Spinal cord (tissue), 9 donors: ENCODE measurements at regions not wholly inside any gene's neighbourhood (a gene's known extent, or its start where the extent isn't known, plus 50 kb on each side); places are given as distances from the start of the nearest gene placed in this dataset.

Experiments used
- DNase-seq, 6 donors: peaks; one replicate each; pipeline versions ENCODE4 v3.0.0 to v3.0.0-alpha.2; 2013 to 2015; ENCODE audit warnings: low spot score in 6 of 6, low read depth in 4 of 6
- H3K27ac ChIP-seq: one replicate; pipeline ENCODE4 v1.5.1; 2013; ENCODE audit warnings: low read depth, low read length, control low read depth
- H3K27me3 ChIP-seq: one replicate; pipeline ENCODE4 v1.6.1; 2013; ENCODE audit warnings: low read length; ENCODE audit not compliant: control insufficient read depth, insufficient read depth
- H3K36me3 ChIP-seq: one replicate; pipeline ENCODE4 v1.6.1; 2013; ENCODE audit warnings: low read length; ENCODE audit not compliant: control insufficient read depth, insufficient read depth
- H3K4me1 ChIP-seq: one replicate; pipeline ENCODE4 v1.6.1; 2013; ENCODE audit warnings: low read length; ENCODE audit not compliant: control insufficient read depth, insufficient read depth
- H3K4me3 ChIP-seq: one replicate; pipeline ENCODE4 v1.5.1; 2013; ENCODE audit warnings: low read depth, low read length, control low read depth
- H3K9me3 ChIP-seq: one replicate; pipeline ENCODE4 v1.6.1; 2013; ENCODE audit warnings: low read length; ENCODE audit not compliant: control insufficient read depth, insufficient read depth
- WGBS: methylation state at CpG from one replicate; pipeline ENCODE4 v1.1.5; 2013; ENCODE audit warnings: missing lambda C conversion rate; ENCODE audit not compliant: insufficient coverage; 5-methylcytosine and 5-hydroxymethylcytosine counted together
- donor health status: healthy.

- no peak for DNase-seq
- WGBS: 94% methylated on average over 2 of the region's 4 CpGs
- H3K27ac ChIP-seq: no peak overlapping the region
- no peaks in the 10 kb centered on the region for H3K9me3 ChIP-seq
- H3K4me3 ChIP-seq: no peak overlapping the region
- no peaks in the 10 kb centered on the region for H3K27me3 ChIP-seq
- no peaks in the 10 kb centered on the region for H3K36me3 ChIP-seq
- no peaks in the 10 kb centered on the region for H3K4me1 ChIP-seq
Observed at GRCh38 chr4:57591073-57591472, 480.9 kb upstream of the IGFBP7 start.

- no peak overlapping the region for H3K27ac ChIP-seq
Observed at GRCh38 chr4:57588557-57588956, 478.4 kb upstream of the IGFBP7 start.

GRCh38 chr4:57580710-57581599, 470.8 kb upstream of the IGFBP7 start:
- DNase-seq: no peak
- Histone ChIP-seq H3K4me3 (no peak overlapping the region), H3K9me3 (no peaks in the 10 kb centered on the region), H3K27me3 (no peaks in the 10 kb centered on the region), H3K27ac (no peak overlapping the region), H3K36me3 (no peaks in the 10 kb centered on the region), H3K4me1 (no peaks in the 10 kb centered on the region)

More at GRCh38 chr4:57588557-57588956, 478.4 kb upstream of the IGFBP7 start:
- H3K4me3 ChIP-seq: no peak overlapping the region
- no peaks in the 10 kb centered on the region for H3K4me1 ChIP-seq
- H3K36me3 ChIP-seq: no peaks in the 10 kb centered on the region
- no peaks in the 10 kb centered on the region for H3K27me3 ChIP-seq
- no peak for DNase-seq
- no peaks in the 10 kb centered on the region for H3K9me3 ChIP-seq

- no peaks in the 10 kb centered on the region for H3K27me3 ChIP-seq
- 70% methylated on average over 1 of the region's 2 CpGs for WGBS
- H3K36me3 ChIP-seq: no peaks in the 10 kb centered on the region
- H3K9me3 ChIP-seq: no peaks in the 10 kb centered on the region
- no peak overlapping the region for H3K27ac ChIP-seq
- H3K4me3 ChIP-seq: no peak overlapping the region
- DNase-seq: peak in 1 of 6 donors; percentile 64
- H3K4me1 ChIP-seq: no peaks in the 10 kb centered on the region
Observed at GRCh38 chr4:57575426-57575825, 465.2 kb upstream of the IGFBP7 start.

GRCh38 chr4:57554556-57555092, 444.4 kb upstream of the IGFBP7 start:
- 41% methylated on average over 2 of the region's 5 CpGs for WGBS
- H3K27ac ChIP-seq: no peak overlapping the region
- peak in 2 of 6 donors; percentile 68 to 83 for DNase-seq

GRCh38 chr4:57553728-57554127, 443.5 kb upstream of the IGFBP7 start:
- WGBS: no CpG with 5 or more reads among the region's 3 CpGs
- H3K4me1 ChIP-seq: no peaks in the 10 kb centered on the region
- no peaks in the 10 kb centered on the region for H3K36me3 ChIP-seq
- H3K4me3 ChIP-seq: no peak overlapping the region
- DNase-seq: peak in 3 of 6 donors; percentile 24 to 90 (median 79)
- no peak overlapping the region for H3K27ac ChIP-seq
- no peaks in the 10 kb centered on the region for H3K9me3 ChIP-seq
- H3K27me3 ChIP-seq: no peaks in the 10 kb centered on the region

More at GRCh38 chr4:57554556-57555092, 444.4 kb upstream of the IGFBP7 start:
- Histone ChIP-seq H3K4me1 (no peaks in the 10 kb centered on the region), H3K27me3 (no peaks in the 10 kb centered on the region), H3K4me3 (no peak overlapping the region), H3K36me3 (no peaks in the 10 kb centered on the region), H3K9me3 (no peaks in the 10 kb centered on the region)

- H3K27me3 ChIP-seq: no peaks in the 10 kb centered on the region
- H3K9me3 ChIP-seq: no peaks in the 10 kb centered on the region
- no peaks in the 10 kb centered on the region for H3K36me3 ChIP-seq
- H3K27ac ChIP-seq: no peak overlapping the region
- no peaks in the 10 kb centered on the region for H3K4me1 ChIP-seq
- 30% methylated on average over 2 of the region's 3 CpGs for WGBS
- no peak overlapping the region for H3K4me3 ChIP-seq
- DNase-seq: peak in 4 of 6 donors; percentile 29 to 96 (median 52)
Observed at GRCh38 chr4:57550198-57550597, 440.0 kb upstream of the IGFBP7 start.

- WGBS: no CpG with 5 or more reads among the region's 2 CpGs
- no peak for DNase-seq
- no peaks in the 10 kb centered on the region for H3K27me3 ChIP-seq
- no peaks in the 10 kb centered on the region for H3K36me3 ChIP-seq
- H3K4me1 ChIP-seq: no peaks in the 10 kb centered on the region
- no peaks in the 10 kb centered on the region for H3K9me3 ChIP-seq
- no peak overlapping the region for H3K4me3 ChIP-seq
- H3K27ac ChIP-seq: no peak overlapping the region
Observed at GRCh38 chr4:57548856-57549255, 438.7 kb upstream of the IGFBP7 start.

GRCh38 chr4:57544811-57545654, 434.8 kb upstream of the IGFBP7 start:
- Histone ChIP-seq H3K4me1 (no peaks in the 10 kb centered on the region), H3K36me3 (no peaks in the 10 kb centered on the region), H3K4me3 (no peak overlapping the region), H3K27ac (no peak overlapping the region), H3K9me3 (no peaks in the 10 kb centered on the region), H3K27me3 (no peaks in the 10 kb centered on the region)
- 21% methylated on average over 2 of the region's 4 CpGs for WGBS
- no peak for DNase-seq
